Activated naive CD8-positive, alpha-beta T cell treated with anti-CD3 and anti-CD28 coated beads, Interleukin-2, amount 50 U/mL, for 24 hours (primary cell): ENCODE measurements at regions not wholly inside any gene's neighbourhood (a gene's known extent, or its start where the extent isn't known, plus 50 kb on each side); places are given as distances from the start of the nearest gene placed in this dataset.

ENCODE experiments used
- ATAC-seq: fragments of 150-1000 bp; cut with Tn5 transposase; one replicate; pipeline ENCODE4 v1.10.0; 2021
- DNase-seq: peaks from one replicate; pipeline ENCODE4 v3.0.0; 2021
- H3K27ac Mint-ChIP-seq: one replicate; pipeline ENCODE4 v1.8.0; 2021; ENCODE audit warnings: mild to moderate bottlenecking, mixed read lengths
- H3K27me3 Mint-ChIP-seq: one replicate; pipeline ENCODE4 v1.8.0; 2021; ENCODE audit warnings: mixed read lengths
- H3K36me3 Mint-ChIP-seq: one replicate; pipeline ENCODE4 v1.8.0; 2021; ENCODE audit warnings: low read depth, mixed read lengths
- H3K4me1 Mint-ChIP-seq: one replicate; pipeline ENCODE4 v1.8.0; 2021; ENCODE audit warnings: mixed read lengths
- H3K4me3 Mint-ChIP-seq: one replicate; pipeline ENCODE4 v1.8.0; 2021; ENCODE audit warnings: mild to moderate bottlenecking, moderate library complexity, mixed read lengths
- H3K9me3 Mint-ChIP-seq: one replicate; pipeline ENCODE4 v1.8.0; 2021; ENCODE audit warnings: mixed read lengths

DNA sequence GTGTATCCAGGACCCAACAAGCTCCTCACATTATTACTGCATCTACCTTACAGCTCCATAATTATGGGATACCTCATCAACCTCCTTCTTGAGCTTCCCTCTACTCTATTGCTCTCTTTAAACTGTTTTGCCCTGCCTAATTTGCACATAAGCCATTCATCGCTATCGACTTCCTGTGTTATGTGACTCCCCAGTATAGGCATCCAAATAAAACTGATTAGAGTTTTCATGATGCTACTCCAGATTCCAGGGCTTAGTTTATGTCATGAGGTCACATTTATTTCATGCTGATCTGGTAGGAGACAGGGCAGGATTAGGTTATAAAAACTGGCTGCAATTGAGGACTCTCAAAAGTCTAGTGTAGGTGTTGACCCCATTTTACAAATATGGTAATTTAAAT lies 569.9 kb upstream of the MGAT4C start:
- Mint-ChIP-seq H3K27me3 (no peaks in the 10 kb centered on the region), H3K4me1 (no peaks in the 10 kb centered on the region), H3K27ac (no peak overlapping the region), H3K36me3 (no peaks in the 10 kb centered on the region), H3K4me3 (no peak overlapping the region), H3K9me3 (peaks cover 14% of the 10 kb centered on the region)
- ATAC-seq: no peak
- DNase-seq: no peak

GRCh38 chr12:86801439-86801838 lies 545.2 kb upstream of the MGAT4C start:
- H3K4me1 Mint-ChIP-seq: no peaks in the 10 kb centered on the region
- no peak overlapping the region for H3K27ac Mint-ChIP-seq
- H3K36me3 Mint-ChIP-seq: no peaks in the 10 kb centered on the region
- ATAC-seq (no peak), DNase-seq (no peak)
- no peak overlapping the region for H3K4me3 Mint-ChIP-seq
- H3K27me3 Mint-ChIP-seq: no peaks in the 10 kb centered on the region
- H3K9me3 Mint-ChIP-seq: peaks cover 5% of the 10 kb centered on the region

GRCh38 chr12:86799616-86800015 lies 543.4 kb upstream of the MGAT4C start:
- Mint-ChIP-seq H3K27me3 (no peaks in the 10 kb centered on the region), H3K36me3 (no peaks in the 10 kb centered on the region)
- no peak for ATAC-seq

DNA sequence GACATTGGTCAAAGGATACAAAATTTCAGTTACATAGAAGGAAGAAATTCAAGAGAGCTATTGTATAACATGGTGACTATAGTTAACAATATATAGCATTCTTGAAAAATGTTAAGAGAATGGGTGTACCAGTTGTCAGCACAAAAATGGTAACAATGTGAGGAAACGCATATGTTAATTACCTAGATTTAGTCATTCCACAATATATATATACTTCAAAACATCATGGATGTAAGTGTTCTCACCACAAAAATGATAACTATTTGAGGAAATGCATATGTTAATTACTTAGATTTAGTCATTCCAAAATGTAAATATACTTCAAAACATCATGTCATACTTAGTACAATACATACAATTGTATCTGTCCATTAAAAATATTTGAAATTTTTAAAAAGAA lies 540.4 kb upstream of the MGAT4C start:
- no peak overlapping the region for H3K27ac Mint-ChIP-seq
- ATAC-seq (no peak), DNase-seq (no peak)
- H3K4me3 Mint-ChIP-seq: no peak overlapping the region
- no peaks in the 10 kb centered on the region for H3K27me3 Mint-ChIP-seq
- peaks cover 10% of the 10 kb centered on the region for H3K9me3 Mint-ChIP-seq
- H3K4me1 Mint-ChIP-seq: no peaks in the 10 kb centered on the region
- no peaks in the 10 kb centered on the region for H3K36me3 Mint-ChIP-seq

More at GRCh38 chr12:86799616-86800015, 543.4 kb upstream of the MGAT4C start:
- no peak for DNase-seq
- Mint-ChIP-seq H3K4me1 (no peaks in the 10 kb centered on the region), H3K4me3 (no peak overlapping the region), H3K27ac (no peak overlapping the region), H3K9me3 (peaks cover 10% of the 10 kb centered on the region)

GRCh38 chr12:86788661-86789060 lies 532.5 kb upstream of the MGAT4C start:
- DNase-seq (no peak), ATAC-seq (no peak)
- H3K4me3 Mint-ChIP-seq: no peak overlapping the region

DNA sequence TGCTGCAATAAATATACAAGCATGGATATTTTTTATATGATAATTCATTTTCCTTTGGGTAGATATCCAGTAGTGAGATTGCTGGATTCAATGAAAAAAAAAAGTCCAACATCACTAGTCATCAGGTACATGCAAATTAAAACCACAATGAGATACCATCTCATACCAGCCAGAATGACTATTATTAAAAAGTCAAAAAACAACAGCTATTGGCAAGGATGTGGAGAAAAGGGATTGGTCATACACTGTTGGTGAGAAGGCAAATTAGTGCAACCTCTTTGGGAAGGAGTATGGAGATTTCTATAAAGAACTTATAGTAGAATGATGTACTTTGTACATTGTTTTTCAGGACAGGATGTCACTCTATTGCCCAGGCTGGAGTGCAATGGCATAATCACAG lies 531.2 kb upstream of the MGAT4C start:
- DNase-seq: no peak
- no peaks in the 10 kb centered on the region for H3K4me1 Mint-ChIP-seq
- no peak overlapping the region for H3K4me3 Mint-ChIP-seq
- no peaks in the 10 kb centered on the region for H3K36me3 Mint-ChIP-seq
- ATAC-seq: no peak
- H3K27ac Mint-ChIP-seq: no peak overlapping the region
- H3K27me3 Mint-ChIP-seq: no peaks in the 10 kb centered on the region
- H3K9me3 Mint-ChIP-seq: peaks cover 4% of the 10 kb centered on the region

More at GRCh38 chr12:86788661-86789060, 532.5 kb upstream of the MGAT4C start:
- Mint-ChIP-seq H3K27ac (no peak overlapping the region), H3K9me3 (peaks cover 4% of the 10 kb centered on the region), H3K36me3 (no peaks in the 10 kb centered on the region), H3K4me1 (no peaks in the 10 kb centered on the region), H3K27me3 (no peaks in the 10 kb centered on the region)

- Mint-ChIP-seq H3K4me3 (no peak overlapping the region), H3K27ac (no peak overlapping the region), H3K9me3 (no peaks in the 10 kb centered on the region), H3K4me1 (no peaks in the 10 kb centered on the region), H3K27me3 (no peaks in the 10 kb centered on the region), H3K36me3 (no peaks in the 10 kb centered on the region)
- ATAC-seq (no peak), DNase-seq (no peak)
Observed at GRCh38 chr12:86777325-86777724, 521.1 kb upstream of the MGAT4C start.

- Mint-ChIP-seq H3K27ac (no peak overlapping the region), H3K4me1 (no peaks in the 10 kb centered on the region), H3K4me3 (no peak overlapping the region), H3K36me3 (no peaks in the 10 kb centered on the region), H3K9me3 (no peaks in the 10 kb centered on the region), H3K27me3 (no peaks in the 10 kb centered on the region)
- no peak for ATAC-seq
- DNase-seq: no peak
Observed at GRCh38 chr12:86774841-86775388, 518.7 kb upstream of the MGAT4C start.

DNA sequence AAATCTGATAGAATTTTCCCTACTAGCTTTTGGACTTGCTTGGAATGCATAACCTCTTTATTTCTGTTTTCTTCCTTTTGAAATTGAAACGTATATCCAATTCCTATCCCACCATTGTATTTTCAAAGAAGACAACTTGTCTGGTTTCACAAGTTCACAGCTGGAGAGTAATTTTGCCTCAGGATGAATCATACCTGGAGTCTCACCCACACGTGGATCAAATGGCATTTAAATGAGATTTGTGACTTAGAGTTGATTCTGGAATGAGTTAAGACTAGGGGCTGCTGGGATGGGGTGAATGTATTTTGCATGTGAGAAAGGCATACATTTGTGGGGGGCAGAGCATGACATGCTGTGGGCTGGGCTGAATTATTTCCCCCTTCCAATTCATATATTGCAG lies 516.5 kb upstream of the MGAT4C start:
- no peak overlapping the region for H3K4me3 Mint-ChIP-seq
- H3K4me1 Mint-ChIP-seq: no peaks in the 10 kb centered on the region
- ATAC-seq (no peak), DNase-seq (no peak)
- H3K27ac Mint-ChIP-seq: no peak overlapping the region
- H3K9me3 Mint-ChIP-seq: no peaks in the 10 kb centered on the region
- H3K36me3 Mint-ChIP-seq: no peaks in the 10 kb centered on the region
- H3K27me3 Mint-ChIP-seq: no peaks in the 10 kb centered on the region

DNA sequence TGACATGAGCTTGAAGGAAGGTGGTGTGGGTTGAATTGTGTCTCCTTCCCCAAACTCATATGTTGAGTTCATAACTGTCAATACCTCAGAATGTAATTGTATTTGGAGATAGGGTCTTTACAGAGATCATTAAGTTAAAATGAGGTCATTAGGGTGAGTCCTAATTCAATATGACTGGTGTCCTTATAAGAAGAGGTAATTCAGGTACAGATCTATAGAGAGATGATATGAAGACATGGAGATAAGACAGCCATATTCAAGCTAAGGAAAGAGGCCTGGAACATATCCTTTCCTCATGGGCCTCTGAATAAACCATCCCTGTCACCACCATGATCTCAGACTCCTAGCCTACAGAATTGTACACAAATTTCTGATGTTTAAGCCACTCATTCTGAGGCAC lies 514.7 kb upstream of the MGAT4C start:
- H3K4me1 Mint-ChIP-seq: no peaks in the 10 kb centered on the region
- no peak overlapping the region for H3K27ac Mint-ChIP-seq
- ATAC-seq: no peak
- no peak for DNase-seq
- H3K4me3 Mint-ChIP-seq: no peak overlapping the region
- no peaks in the 10 kb centered on the region for H3K9me3 Mint-ChIP-seq
- H3K27me3 Mint-ChIP-seq: no peaks in the 10 kb centered on the region
- no peaks in the 10 kb centered on the region for H3K36me3 Mint-ChIP-seq

DNA sequence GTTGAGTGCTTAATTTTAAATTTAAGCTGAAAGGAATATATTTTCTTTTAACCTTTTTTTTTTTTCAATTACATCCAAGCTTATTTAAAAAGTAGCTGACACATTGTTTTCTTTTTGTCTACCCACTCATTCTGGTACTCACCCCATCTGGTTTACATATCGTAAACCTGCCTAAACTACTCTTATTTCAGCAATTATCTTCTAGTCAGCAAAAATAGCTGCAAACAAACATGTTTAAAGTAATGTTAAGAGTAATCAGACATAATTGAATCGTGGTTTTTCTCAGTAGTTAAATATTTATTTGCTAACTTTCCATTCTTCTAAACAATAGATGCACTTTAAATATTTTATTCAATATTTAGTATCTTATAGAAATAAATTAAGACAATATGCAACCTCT lies 492.7 kb upstream of the MGAT4C start:
- ATAC-seq: no peak
- H3K27me3 Mint-ChIP-seq: no peaks in the 10 kb centered on the region
- H3K4me1 Mint-ChIP-seq: no peaks in the 10 kb centered on the region
- H3K36me3 Mint-ChIP-seq: no peaks in the 10 kb centered on the region
- H3K9me3 Mint-ChIP-seq: no peaks in the 10 kb centered on the region
- no peak overlapping the region for H3K4me3 Mint-ChIP-seq
- no peak for DNase-seq
- no peak overlapping the region for H3K27ac Mint-ChIP-seq

DNA sequence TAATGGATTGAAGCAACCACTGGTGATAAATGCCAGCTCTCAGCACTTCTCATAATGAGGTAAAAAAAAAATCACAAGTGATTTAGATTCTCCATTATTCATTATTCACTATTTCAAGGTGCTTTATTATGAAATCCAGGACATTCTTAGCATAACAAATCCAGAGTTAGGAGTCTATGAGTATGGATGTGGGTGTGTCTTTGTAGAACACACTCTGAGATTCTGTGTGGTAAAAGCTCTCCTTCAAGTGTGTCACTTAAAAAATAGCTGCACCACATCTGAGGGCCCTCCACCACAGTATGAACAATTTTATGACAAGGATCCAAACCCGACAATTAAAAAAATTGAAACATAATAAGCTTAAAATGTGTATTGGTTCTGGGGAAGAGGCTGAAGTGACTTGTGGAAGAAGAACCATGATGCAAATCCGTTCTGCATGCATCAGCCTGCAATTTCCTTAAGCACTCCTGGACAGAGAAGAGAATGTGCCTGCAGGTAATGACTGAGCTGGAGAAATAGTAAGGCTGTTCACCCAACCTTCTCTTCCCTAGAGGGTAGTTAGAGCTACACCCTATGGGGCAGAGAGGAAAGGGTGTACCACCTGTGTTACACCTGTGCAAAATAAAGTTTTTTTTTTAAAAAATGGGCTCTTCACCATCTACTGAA lies 488.5 kb upstream of the MGAT4C start:
- DNase-seq (no peak), ATAC-seq (no peak)
- peaks cover 3% of the 10 kb centered on the region for H3K9me3 Mint-ChIP-seq
- no peak overlapping the region for H3K27ac Mint-ChIP-seq
- H3K4me1 Mint-ChIP-seq: no peaks in the 10 kb centered on the region
- no peaks in the 10 kb centered on the region for H3K36me3 Mint-ChIP-seq
- H3K4me3 Mint-ChIP-seq: no peak overlapping the region
- no peaks in the 10 kb centered on the region for H3K27me3 Mint-ChIP-seq

DNA sequence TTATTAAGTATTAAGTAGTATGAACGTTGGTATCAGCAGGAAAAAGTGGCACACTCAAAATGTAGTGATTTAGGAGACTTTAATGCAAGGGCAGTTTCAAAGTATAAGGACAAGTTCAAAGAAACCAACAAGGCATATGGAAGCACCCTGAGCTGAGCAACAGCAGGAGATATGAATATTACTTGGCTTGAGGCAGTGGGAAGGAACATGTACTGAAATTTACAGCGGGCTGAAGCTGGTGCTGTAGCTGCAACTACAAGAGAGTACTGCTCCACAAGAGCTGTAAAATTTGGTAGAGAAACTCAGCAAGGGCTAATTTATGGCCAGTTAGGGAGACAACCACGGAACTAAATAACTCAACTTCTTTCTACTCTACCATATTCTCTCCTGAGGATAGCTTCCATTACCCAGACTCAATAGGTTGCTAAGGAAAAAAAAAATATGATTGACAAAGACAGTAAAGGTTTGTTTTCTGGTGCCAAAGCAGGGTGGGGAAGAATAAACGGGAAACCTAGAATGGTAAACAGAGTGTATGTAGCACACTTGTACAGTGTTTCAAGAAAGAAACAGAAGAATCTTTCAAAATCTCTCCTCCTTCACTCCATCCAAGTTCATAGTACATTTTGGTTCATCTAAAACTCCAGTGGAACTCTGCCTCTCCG lies 487.8 kb upstream of the MGAT4C start:
- Mint-ChIP-seq H3K4me1 (no peaks in the 10 kb centered on the region), H3K4me3 (no peak overlapping the region), H3K27me3 (no peaks in the 10 kb centered on the region), H3K9me3 (peaks cover 3% of the 10 kb centered on the region), H3K27ac (no peak overlapping the region), H3K36me3 (no peaks in the 10 kb centered on the region)
- no peak for DNase-seq
- no peak for ATAC-seq

DNA sequence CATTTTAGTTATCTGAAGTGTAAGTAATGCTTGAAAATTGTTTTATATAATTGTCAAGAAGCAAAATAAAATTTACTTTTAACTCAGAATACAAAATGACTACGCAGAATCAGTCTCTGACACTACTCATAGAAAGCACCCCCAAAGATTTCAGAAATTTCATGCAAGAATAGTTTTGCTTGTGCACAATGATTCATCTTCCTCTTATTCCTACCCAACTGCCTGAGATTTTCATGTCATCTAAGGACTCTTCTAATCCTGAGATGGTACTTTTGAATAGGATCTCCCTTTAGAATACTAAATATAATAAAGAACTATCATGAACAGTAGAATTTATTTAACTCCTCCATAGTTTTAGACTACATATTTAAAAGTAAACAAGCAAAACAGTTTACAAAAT lies 485.3 kb upstream of the MGAT4C start:
- Mint-ChIP-seq H3K36me3 (no peaks in the 10 kb centered on the region), H3K4me3 (no peak overlapping the region), H3K4me1 (no peaks in the 10 kb centered on the region), H3K27ac (no peak overlapping the region), H3K27me3 (no peaks in the 10 kb centered on the region), H3K9me3 (peaks cover 3% of the 10 kb centered on the region)
- no peak for ATAC-seq
- no peak for DNase-seq

DNA sequence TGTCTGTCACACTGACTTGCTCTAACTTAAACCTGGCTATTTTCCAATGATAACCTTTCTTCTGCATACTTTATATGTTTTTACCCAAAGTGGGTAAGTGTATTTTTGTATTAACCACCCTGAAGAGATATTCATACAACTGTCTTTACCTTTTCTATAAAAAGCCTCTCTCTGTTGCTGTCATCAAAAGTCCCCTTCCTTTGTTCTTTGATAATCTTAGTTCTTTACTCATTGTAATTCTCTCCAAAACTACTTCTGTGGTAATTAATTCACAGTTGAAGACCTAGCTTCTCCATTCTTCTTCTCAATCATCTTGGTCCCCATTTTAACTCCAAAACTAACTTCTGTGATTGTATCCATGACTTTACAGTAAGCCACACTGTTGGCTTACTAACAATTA lies 479.7 kb upstream of the MGAT4C start:
- Mint-ChIP-seq H3K4me1 (no peaks in the 10 kb centered on the region), H3K27me3 (no peaks in the 10 kb centered on the region), H3K27ac (no peak overlapping the region), H3K36me3 (no peaks in the 10 kb centered on the region), H3K4me3 (no peak overlapping the region), H3K9me3 (no peaks in the 10 kb centered on the region)
- ATAC-seq (no peak), DNase-seq (no peak)
